HG02943 (cell line): ENCODE measurements at regions not wholly inside any gene's neighbourhood (a gene's known extent, or its start where the extent isn't known, plus 50 kb on each side); places are given as distances from the start of the nearest gene placed in this dataset.
"Not testable (repeated sequence)": the region's sequence is repeated elsewhere in the genome, so short reads cannot be mapped to it uniquely, and the experiment has no call there.

Source experiments
- ATAC-seq: cut with Tn5 transposase; IDR thresholded peaks from one replicate; pipeline ENCODE4 v1.9.1; 2021; ENCODE audit warnings: mild to moderate bottlenecking, low read depth, moderate library complexity; ENCODE audit not compliant: unreplicated experiment

DNA sequence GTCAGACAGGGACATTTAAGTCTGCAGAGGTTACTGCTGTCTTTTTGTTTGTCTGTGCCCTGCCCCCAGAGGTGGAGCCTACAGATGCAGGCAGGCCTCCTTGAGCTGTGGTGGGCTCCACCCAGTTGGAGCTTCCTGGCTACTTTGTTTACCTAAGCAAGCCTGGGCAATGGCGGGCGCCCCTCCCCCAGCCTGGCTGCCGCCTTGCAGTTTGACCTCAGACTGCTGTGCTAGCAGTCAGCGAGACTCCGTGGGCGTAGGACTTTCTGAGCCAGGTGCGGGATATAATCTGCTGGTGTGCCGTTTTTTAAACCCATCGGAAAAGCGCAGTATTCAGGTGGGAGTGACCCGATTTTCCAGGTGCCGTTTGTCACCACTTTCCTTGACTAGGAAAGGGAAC, 690.4 kb upstream of the CNTN5 start:
- ATAC-seq = not testable (repeated sequence)

GRCh38 chr11:98358551-98358950, 662.2 kb upstream of the CNTN5 start:
- ATAC-seq = no peak

GRCh38 chr11:98365190-98365589, 655.6 kb upstream of the CNTN5 start:
- no peak for ATAC-seq

DNA sequence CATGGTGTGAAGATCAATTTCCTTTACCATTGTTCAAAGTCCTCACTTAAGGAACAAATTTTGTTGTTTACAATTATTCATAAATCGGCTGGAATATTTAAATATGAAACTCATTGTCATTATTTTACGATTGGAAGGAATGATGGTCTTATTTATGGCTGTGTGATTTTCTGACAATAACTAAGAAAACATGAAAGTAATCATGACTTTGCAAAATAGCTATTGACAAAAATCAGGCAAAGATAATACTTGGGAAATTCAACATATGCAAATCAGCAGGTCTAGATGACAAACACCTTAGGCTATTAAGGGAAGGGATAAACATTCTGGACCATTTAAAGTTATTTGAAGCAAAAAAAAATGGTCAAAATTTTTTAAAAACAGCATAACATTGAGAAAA, 654.8 kb upstream of the CNTN5 start:
- no peak for ATAC-seq

DNA sequence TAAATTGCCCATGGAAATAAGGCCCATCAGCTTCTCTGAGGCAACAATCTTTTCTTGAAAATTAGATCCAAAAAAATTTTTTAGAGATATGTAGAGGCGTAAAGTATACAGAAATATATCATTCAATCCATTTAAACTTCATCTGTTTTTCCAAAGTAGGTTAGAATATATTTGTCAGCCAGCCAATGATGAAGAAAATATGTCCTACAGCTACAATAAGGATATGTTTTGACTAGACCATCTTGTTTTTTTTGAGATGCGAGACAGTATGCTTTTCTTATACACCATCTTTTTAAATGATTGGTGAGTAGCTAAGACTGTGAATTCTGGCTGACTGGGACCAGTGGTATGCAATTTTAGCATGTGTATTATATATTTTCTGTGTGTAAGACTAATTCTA, 630.4 kb upstream of the CNTN5 start:
- no peak for ATAC-seq

- not testable (repeated sequence) for ATAC-seq
These were observed 626.2 kb upstream of the CNTN5 start for GRCh38 chr11:98394500-98394899.

DNA sequence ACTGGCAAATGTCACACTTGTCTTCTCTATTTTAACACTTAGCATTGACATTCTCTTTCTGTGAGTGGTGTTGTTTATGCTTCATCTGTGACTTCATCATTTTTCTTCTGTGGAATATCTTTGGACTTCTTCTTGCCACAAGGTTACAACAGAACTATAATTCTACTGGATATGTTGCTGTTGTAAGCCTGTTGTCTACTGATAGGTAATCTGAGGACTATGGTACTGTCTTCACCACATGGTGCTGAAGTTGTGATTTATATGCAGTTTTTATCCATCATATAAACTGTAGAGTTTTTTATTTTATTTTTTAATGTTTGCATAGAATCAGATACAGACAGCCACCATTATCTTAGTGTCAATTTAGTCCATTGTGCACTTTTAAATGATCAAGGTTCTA, 622.2 kb upstream of the CNTN5 start:
- ATAC-seq = no peak

- no peak for ATAC-seq
These were observed 611.7 kb upstream of the CNTN5 start for GRCh38 chr11:98409069-98409468.

GRCh38 chr11:98411777-98412176, 609.0 kb upstream of the CNTN5 start:
- ATAC-seq = no peak

GRCh38 chr11:98417256-98417755, 603.4 kb upstream of the CNTN5 start:
- no peak for ATAC-seq

GRCh38 chr11:98423933-98424332, 596.8 kb upstream of the CNTN5 start:
- ATAC-seq = no peak

- not testable (repeated sequence) for ATAC-seq
These were observed 596.0 kb upstream of the CNTN5 start for GRCh38 chr11:98424773-98425172.

- no peak for ATAC-seq
These were observed 589.0 kb upstream of the CNTN5 start for GRCh38 chr11:98431463-98432359.

DNA sequence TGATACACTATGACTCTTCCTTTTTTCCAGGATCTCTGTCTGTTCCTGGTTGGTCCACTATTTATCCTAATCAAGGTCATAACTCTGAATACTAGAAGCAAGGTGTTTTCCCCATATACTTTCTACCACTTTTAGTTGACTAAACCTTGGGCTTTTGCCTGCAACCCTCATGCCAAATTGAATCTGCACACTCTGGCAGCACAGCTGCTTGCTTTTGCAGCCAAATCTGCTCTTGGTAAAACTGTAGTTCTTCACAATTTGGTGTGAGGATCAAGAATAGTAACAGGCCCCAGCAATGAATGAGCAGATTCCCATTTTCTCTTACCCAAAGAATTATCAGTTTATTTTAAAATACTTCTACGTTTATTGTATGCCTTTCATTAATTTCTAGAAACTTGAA, 586.5 kb upstream of the CNTN5 start:
- ATAC-seq = no peak

DNA sequence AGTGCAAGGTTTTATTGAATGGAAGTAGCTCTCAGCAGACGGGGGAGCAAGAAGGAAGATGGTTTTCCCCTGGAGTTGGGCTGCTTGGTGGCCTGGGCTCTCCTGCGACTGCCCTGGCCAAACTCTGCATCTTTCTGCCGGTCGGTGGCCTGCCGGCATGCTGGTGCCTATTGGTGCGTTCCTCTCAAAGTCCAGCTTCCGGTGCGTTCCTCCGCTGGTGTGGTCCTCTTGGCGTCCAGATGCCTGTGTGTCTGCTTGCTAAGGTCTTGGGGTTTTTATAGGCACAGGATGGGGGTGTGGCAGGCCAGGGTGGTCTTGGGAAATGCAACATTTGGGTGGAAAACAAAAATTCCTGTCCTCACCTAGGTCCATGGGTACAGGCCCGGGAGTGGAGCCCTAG, 567.4 kb upstream of the CNTN5 start:
- no peak for ATAC-seq

GRCh38 chr11:98455500-98456307, 565.0 kb upstream of the CNTN5 start:
- no peak for ATAC-seq

- ATAC-seq = no peak
These were observed 564.5 kb upstream of the CNTN5 start for GRCh38 chr11:98456308-98456680.

- no peak for ATAC-seq
These were observed 525.7 kb upstream of the CNTN5 start for GRCh38 chr11:98495016-98495415.

DNA sequence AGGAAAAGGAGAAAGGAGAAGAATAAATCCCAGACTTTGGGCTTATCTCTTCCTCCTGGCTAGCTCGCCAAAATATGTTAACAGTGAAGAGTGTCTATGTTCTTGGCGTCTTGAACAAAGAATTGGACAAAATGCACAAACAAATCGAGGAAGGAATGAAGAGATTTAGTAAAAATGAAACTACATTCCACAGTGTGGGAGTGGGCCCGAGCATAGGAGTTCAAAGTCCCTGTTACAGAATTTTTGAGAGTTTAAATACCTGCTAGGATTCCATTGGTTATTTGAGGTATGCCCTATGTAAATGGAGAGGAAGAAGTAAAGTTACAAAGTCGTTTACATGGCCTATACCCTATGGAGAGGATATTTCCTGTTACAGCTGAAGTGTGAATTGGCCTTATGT, 525.1 kb upstream of the CNTN5 start:
- ATAC-seq = no peak

DNA sequence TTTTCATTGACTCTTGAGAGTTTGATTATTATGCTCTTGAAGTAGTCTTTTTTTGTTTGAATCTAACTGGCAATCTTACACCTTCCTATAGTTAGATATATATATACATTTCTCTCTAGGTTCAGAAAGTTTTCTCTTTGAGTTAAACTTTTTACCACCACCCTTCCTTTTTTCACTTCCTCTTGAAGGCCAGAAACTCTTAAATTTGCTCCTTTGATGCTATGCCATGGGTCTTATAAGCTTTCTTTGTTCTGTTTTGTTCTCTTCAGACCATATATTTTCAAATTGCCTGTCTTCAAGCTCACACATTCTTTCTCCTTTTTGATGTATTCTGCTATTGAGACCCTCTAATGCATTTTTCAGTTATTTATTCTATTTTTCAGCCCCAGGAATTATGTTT, 513.5 kb upstream of the CNTN5 start:
- no peak for ATAC-seq

DNA sequence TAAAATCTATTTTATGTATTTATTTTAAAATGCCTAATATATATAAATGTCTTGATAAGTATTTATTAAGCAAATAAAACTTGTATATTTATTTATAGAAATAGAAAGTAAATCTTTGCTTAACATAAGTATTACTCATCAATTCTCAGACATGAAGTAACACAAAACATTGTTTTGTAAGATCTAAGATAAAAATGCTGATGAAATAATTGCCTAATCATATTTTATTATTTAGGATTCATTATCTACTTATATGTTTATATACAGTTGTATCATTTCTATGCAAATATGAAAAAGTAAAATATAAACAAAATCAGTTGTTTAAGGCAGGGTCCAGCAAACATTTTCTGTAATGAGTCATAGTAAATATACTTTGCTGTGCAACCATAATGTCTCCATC, 507.8 kb upstream of the CNTN5 start:
- no peak for ATAC-seq

GRCh38 chr11:98531576-98531975, 489.2 kb upstream of the CNTN5 start:
- no peak for ATAC-seq
